ENCODE measurements at regions not wholly inside any gene's neighbourhood (a gene's known extent, or its start where the extent isn't known, plus 50 kb on each side); places are given as distances from the start of the nearest gene placed in this dataset.

DNA sequence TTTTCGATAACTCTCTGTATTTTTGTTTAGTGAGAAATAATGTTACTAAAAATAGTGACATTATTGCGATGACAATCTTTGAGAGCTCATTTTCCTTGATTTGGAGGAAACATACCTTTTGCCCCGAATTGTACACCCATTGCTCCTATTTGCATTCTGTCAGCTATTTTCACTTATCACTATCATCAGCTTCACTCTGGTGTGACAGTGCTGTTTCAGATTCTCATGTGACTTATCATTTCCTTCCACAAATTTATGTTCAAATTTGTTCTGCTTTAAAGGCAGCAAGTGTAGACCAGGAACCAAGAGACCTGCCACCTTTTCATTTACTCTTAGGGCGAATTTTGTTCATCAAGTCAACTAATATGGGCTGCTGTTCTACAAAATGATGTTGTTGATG is 179.4 kb downstream of the RBM46 start:
- Histone ChIP-seq H4K91ac (ENCODE audit: low read depth, low read length) (no peak overlapping the region), H3K79me1 (ENCODE audit: low read length) (no peaks in the 10 kb centered on the region), H3K14ac (ENCODE audit: low read length) (no peak overlapping the region), H3K79me2 (ENCODE audit: control insufficient read depth, insufficient read depth, low read length, poor library complexity) (no peaks in the 10 kb centered on the region), H3K4me1 (ENCODE audit: control insufficient read depth in 1 of 2, insufficient read depth in 2 of 2, low read length in 2 of 2) (no peaks in the 10 kb centered on the region), H3K18ac (ENCODE audit: low read length) (no peak overlapping the region), H3K4me3 (ENCODE audit: low read depth, low read length) (no peak overlapping the region), H3K4me2 (ENCODE audit: low read length) (no peak overlapping the region), H3K9me3 (ENCODE audit: insufficient read depth, low read depth, low read length) (peaks cover 1% of the 10 kb centered on the region), H2AFZ (ENCODE audit: insufficient read depth, low read length, poor library complexity) (no peak overlapping the region), H2AK5ac (ENCODE audit: low read length) (no peak overlapping the region), H2BK5ac (ENCODE audit: low read depth, low read length, poor library complexity) (no peak overlapping the region), H3K36me3 (ENCODE audit: control insufficient read depth in 1 of 2, insufficient read depth in 2 of 2, low read length in 2 of 2) (no peaks in the 10 kb centered on the region), H3K27ac (ENCODE audit: low read depth, low read length) (no peak overlapping the region), H4K12ac (ENCODE audit: low read depth, low read length) (no peak overlapping the region), H3K23ac (ENCODE audit: low read length) (no peak overlapping the region), H4K8ac (ENCODE audit: low read depth, low read length) (no peak overlapping the region), H3K9ac (ENCODE audit: low read length) (no peak overlapping the region), H2BK12ac (ENCODE audit: low read length) (no peak overlapping the region), H2BK120ac (ENCODE audit: insufficient read depth, low read length, poor library complexity) (no peak overlapping the region), H3K4ac (ENCODE audit: low read depth, low read length) (no peak overlapping the region), H3K27me3 (ENCODE audit: insufficient read depth, low read length) (no peaks in the 10 kb centered on the region)
- no peak for DNase-seq
- no CpG with 5 or more reads among the region's 4 CpGs for WGBS (ENCODE audit: extremely low coverage, insufficient coverage, insufficient read length)

GRCh38 chr4:154961263-154961662 is 180.2 kb downstream of the RBM46 start:
- H3K9me3 ChIP-seq (ENCODE audit: insufficient read depth, low read depth, low read length): peaks cover 1% of the 10 kb centered on the region
- H3K18ac ChIP-seq (ENCODE audit: low read length): no peak overlapping the region
- H3K4me2 ChIP-seq (ENCODE audit: low read length): no peak overlapping the region
- DNase-seq: no peak
- no peak overlapping the region for H4K12ac ChIP-seq (ENCODE audit: low read depth, low read length)
- no peak overlapping the region for H3K4ac ChIP-seq (ENCODE audit: low read depth, low read length)
- no CpG with 5 or more reads among the region's 1 CpG for WGBS (ENCODE audit: extremely low coverage, insufficient coverage, insufficient read length)
- H2BK12ac ChIP-seq (ENCODE audit: low read length): no peak overlapping the region
- no peak overlapping the region for H3K14ac ChIP-seq (ENCODE audit: low read length)
- H2BK120ac ChIP-seq (ENCODE audit: insufficient read depth, low read length, poor library complexity): no peak overlapping the region
- no peak overlapping the region for H4K91ac ChIP-seq (ENCODE audit: low read depth, low read length)
- H2BK5ac ChIP-seq (ENCODE audit: low read depth, low read length, poor library complexity): no peak overlapping the region
- no peaks in the 10 kb centered on the region for H3K79me2 ChIP-seq (ENCODE audit: control insufficient read depth, insufficient read depth, low read length, poor library complexity)
- no peak overlapping the region for H2AK5ac ChIP-seq (ENCODE audit: low read length)
- no peak overlapping the region for H3K23ac ChIP-seq (ENCODE audit: low read length)
- no peak overlapping the region for H2AFZ ChIP-seq (ENCODE audit: insufficient read depth, low read length, poor library complexity)
- H4K8ac ChIP-seq (ENCODE audit: low read depth, low read length): no peak overlapping the region
- H3K79me1 ChIP-seq (ENCODE audit: low read length): no peaks in the 10 kb centered on the region
- H3K27me3 ChIP-seq (ENCODE audit: insufficient read depth, low read length): no peaks in the 10 kb centered on the region
- H3K9ac ChIP-seq (ENCODE audit: low read length): no peak overlapping the region
- H3K4me1 ChIP-seq (ENCODE audit: control insufficient read depth in 1 of 2, insufficient read depth in 2 of 2, low read length in 2 of 2): no peaks in the 10 kb centered on the region
- H3K36me3 ChIP-seq (ENCODE audit: control insufficient read depth in 1 of 2, insufficient read depth in 2 of 2, low read length in 2 of 2): no peaks in the 10 kb centered on the region
- H3K27ac ChIP-seq (ENCODE audit: low read depth, low read length): no peak overlapping the region
- H3K4me3 ChIP-seq (ENCODE audit: low read depth, low read length): no peak overlapping the region

DNA sequence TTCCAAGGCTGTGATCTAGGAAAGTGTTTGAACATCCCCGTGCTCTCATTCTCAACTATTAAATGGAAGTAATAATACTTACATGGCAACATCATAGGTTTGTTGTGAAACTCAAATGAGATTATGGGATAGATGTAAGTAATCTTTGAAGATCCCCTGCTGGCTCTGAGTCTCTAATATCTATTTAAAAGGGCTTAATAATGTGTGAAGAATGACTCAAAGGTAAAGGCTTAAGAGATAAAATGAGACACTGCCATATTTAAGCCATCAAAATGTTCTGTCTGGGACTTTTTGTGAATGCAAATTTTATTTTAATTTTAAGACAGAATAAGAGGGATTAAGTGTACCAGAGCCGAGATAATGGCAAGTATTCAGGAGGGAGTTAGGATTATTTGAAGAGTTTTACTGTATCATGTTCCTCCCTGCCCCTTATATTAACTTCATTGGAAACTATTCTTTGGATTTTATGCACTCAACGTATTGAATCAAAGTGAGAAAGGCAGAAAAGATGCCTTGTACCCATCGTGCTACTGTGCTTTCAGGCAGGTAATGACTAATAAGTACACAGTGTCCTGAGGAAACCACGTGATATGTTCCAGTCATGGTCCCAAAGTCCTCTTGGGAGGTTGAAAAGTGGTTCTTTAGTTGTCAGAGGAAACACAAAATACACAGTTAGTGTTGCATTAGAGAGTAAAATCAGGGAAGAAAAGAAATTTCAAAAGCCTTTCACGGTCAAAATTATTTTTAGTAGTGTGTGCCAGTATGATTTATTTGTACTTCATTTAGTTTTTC is 192.4 kb downstream of the RBM46 start:
- no peak overlapping the region for H2AFZ ChIP-seq (ENCODE audit: insufficient read depth, low read length, poor library complexity)
- no peak overlapping the region for H2BK5ac ChIP-seq (ENCODE audit: low read depth, low read length, poor library complexity)
- H3K9ac ChIP-seq (ENCODE audit: low read length): no peak overlapping the region
- WGBS (ENCODE audit: extremely low coverage, insufficient coverage, insufficient read length): no CpG with 5 or more reads among the region's 6 CpGs
- no peak overlapping the region for H2BK12ac ChIP-seq (ENCODE audit: low read length)
- H3K27ac ChIP-seq (ENCODE audit: low read depth, low read length): no peak overlapping the region
- no peak overlapping the region for H4K8ac ChIP-seq (ENCODE audit: low read depth, low read length)
- H3K4me2 ChIP-seq (ENCODE audit: low read length): no peak overlapping the region
- H3K14ac ChIP-seq (ENCODE audit: low read length): no peak overlapping the region
- no peak overlapping the region for H2AK5ac ChIP-seq (ENCODE audit: low read length)
- no peak overlapping the region for H3K4me3 ChIP-seq (ENCODE audit: low read depth, low read length)
- no peaks in the 10 kb centered on the region for H3K27me3 ChIP-seq (ENCODE audit: insufficient read depth, low read length)
- H3K79me1 ChIP-seq (ENCODE audit: low read length): no peaks in the 10 kb centered on the region
- no peak overlapping the region for H3K23ac ChIP-seq (ENCODE audit: low read length)
- no peaks in the 10 kb centered on the region for H3K79me2 ChIP-seq (ENCODE audit: control insufficient read depth, insufficient read depth, low read length, poor library complexity)
- H3K4me1 ChIP-seq (ENCODE audit: control insufficient read depth in 1 of 2, insufficient read depth in 2 of 2, low read length in 2 of 2): no peaks in the 10 kb centered on the region
- H4K91ac ChIP-seq (ENCODE audit: low read depth, low read length): no peak overlapping the region
- H3K9me3 ChIP-seq (ENCODE audit: insufficient read depth, low read depth, low read length): no peaks in the 10 kb centered on the region
- H4K12ac ChIP-seq (ENCODE audit: low read depth, low read length): no peak overlapping the region
- no peak overlapping the region for H3K4ac ChIP-seq (ENCODE audit: low read depth, low read length)
- DNase-seq: no peak
- H2BK120ac ChIP-seq (ENCODE audit: insufficient read depth, low read length, poor library complexity): no peak overlapping the region
- H3K18ac ChIP-seq (ENCODE audit: low read length): no peak overlapping the region
- H3K36me3 ChIP-seq (ENCODE audit: control insufficient read depth in 1 of 2, insufficient read depth in 2 of 2, low read length in 2 of 2): no peaks in the 10 kb centered on the region

DNA sequence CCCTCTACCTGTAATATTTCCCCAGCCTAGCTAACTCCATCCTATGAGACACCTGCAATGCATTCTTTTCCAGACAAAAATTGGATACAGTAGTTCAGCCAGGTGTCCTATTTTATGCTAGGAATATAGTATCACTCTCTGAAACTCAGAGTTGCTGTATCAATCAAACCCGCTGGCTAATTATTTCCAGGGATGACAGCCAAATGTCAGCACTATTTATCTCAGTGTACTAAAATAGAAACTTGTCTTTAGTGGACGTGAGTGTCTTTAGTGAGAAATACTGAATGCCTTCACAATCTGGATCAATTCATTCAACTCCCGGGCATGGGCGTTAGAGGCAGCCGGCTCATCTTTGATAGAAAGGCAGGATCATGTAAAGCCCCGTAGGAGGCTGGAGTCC is 196.2 kb downstream of the RBM46 start:
- no peak overlapping the region for H3K18ac ChIP-seq (ENCODE audit: low read length)
- H3K4me3 ChIP-seq (ENCODE audit: low read depth, low read length): no peak overlapping the region
- no peaks in the 10 kb centered on the region for H3K27me3 ChIP-seq (ENCODE audit: insufficient read depth, low read length)
- H3K36me3 ChIP-seq (ENCODE audit: control insufficient read depth in 1 of 2, insufficient read depth in 2 of 2, low read length in 2 of 2): no peaks in the 10 kb centered on the region
- H3K79me1 ChIP-seq (ENCODE audit: low read length): no peaks in the 10 kb centered on the region
- H2BK120ac ChIP-seq (ENCODE audit: insufficient read depth, low read length, poor library complexity): no peak overlapping the region
- H3K27ac ChIP-seq (ENCODE audit: low read depth, low read length): no peak overlapping the region
- H3K9ac ChIP-seq (ENCODE audit: low read length): no peak overlapping the region
- DNase-seq: no peak
- no peak overlapping the region for H3K14ac ChIP-seq (ENCODE audit: low read length)
- no peak overlapping the region for H3K4ac ChIP-seq (ENCODE audit: low read depth, low read length)
- WGBS (ENCODE audit: extremely low coverage, insufficient coverage, insufficient read length): no CpG with 5 or more reads among the region's 6 CpGs
- no peak overlapping the region for H4K12ac ChIP-seq (ENCODE audit: low read depth, low read length)
- no peak overlapping the region for H3K23ac ChIP-seq (ENCODE audit: low read length)
- no peak overlapping the region for H2AK5ac ChIP-seq (ENCODE audit: low read length)
- no peak overlapping the region for H3K4me2 ChIP-seq (ENCODE audit: low read length)
- H2AFZ ChIP-seq (ENCODE audit: insufficient read depth, low read length, poor library complexity): no peak overlapping the region
- H4K91ac ChIP-seq (ENCODE audit: low read depth, low read length): no peak overlapping the region
- H3K79me2 ChIP-seq (ENCODE audit: control insufficient read depth, insufficient read depth, low read length, poor library complexity): no peaks in the 10 kb centered on the region
- H3K9me3 ChIP-seq (ENCODE audit: insufficient read depth, low read depth, low read length): no peaks in the 10 kb centered on the region
- H4K8ac ChIP-seq (ENCODE audit: low read depth, low read length): no peak overlapping the region
- H2BK5ac ChIP-seq (ENCODE audit: low read depth, low read length, poor library complexity): no peak overlapping the region
- H2BK12ac ChIP-seq (ENCODE audit: low read length): no peak overlapping the region
- no peaks in the 10 kb centered on the region for H3K4me1 ChIP-seq (ENCODE audit: control insufficient read depth in 1 of 2, insufficient read depth in 2 of 2, low read length in 2 of 2)
